Right lobe of liver (tissue), 6 donors: ENCODE measurements at regions not wholly inside any gene's neighbourhood (a gene's known extent, or its start where the extent isn't known, plus 50 kb on each side); places are given as distances from the start of the nearest gene placed in this dataset.

Source experiments
- ATAC-seq, 4 donors: fragments of 200-7000 bp; cut with Tn5 transposase; one replicate each; pipeline ENCODE4 v1.9.1; 2020; ENCODE audit warnings: mild to moderate bottlenecking in 4 of 4, moderate library complexity in 4 of 4
- DNase-seq, 3 donors: peaks; one replicate each; pipeline ENCODE4 v3.0.0-alpha.2; 2020
- H3K27ac ChIP-seq, 3 donors: fragments of 200-600 bp; one replicate each; pipeline ENCODE4 v1.8.0; 2022
- H3K27me3 ChIP-seq, 2 donors: fragments of 200-600 bp; one replicate each; pipeline ENCODE4 v1.8.0; 2022
- H3K36me3 ChIP-seq, 4 donors: fragments of 200-600 bp; sonication (generic) in 1 of 4; one replicate each; pipeline versions ENCODE4 v1.5.1 to v1.8.0; 2017 to 2022; ENCODE audit warnings: control low read depth in 1 of 4
- H3K4me1 ChIP-seq, 4 donors: fragments of 200-600 bp; sonication (generic) in 1 of 4; one replicate each; pipeline versions ENCODE4 v1.5.1 to v1.8.0; 2017 to 2022; ENCODE audit warnings: control low read depth in 1 of 4
- H3K4me3 ChIP-seq, 3 donors: fragments of 200-600 bp; one replicate each; pipeline ENCODE4 v1.8.0; 2022
- H3K9me3 ChIP-seq, 4 donors: fragments of 200-600 bp; sonication (generic) in 1 of 4; one replicate each; pipeline versions ENCODE4 v1.5.1 to v1.8.0; 2017 to 2022; ENCODE audit warnings: control low read depth in 1 of 4
- CTCF ChIP-seq, 4 donors: fragments of 200-600 bp in 3 of 4; fragments of 450-650 bp in 1 of 4; IDR thresholded peaks; one replicate each; pipeline versions ENCODE4 v1.5.1 to v1.8.0; 2016 to 2022; ENCODE audit warnings: antibody characterized with exemption in 4 of 4, mild to moderate bottlenecking in 2 of 4
- POLR2A ChIP-seq: fragments of 450-650 bp; IDR thresholded peaks from one replicate; pipeline ENCODE4 v1.6.1; 2017; ENCODE audit warnings: antibody characterized with exemption, mild to moderate bottlenecking
- WGBS: methylation state at CpG from one replicate; pipeline ENCODE4 v1.1.6; 2018; ENCODE audit warnings: low coverage, low lambda C conversion rate; ENCODE audit not compliant: insufficient coverage; ENCODE audit errors: missing lambda C conversion rate; 5-methylcytosine and 5-hydroxymethylcytosine counted together
- intact Hi-C, 2 donors: fragments of 100-400 bp; cut with DNase I; formaldehyde crosslinking; loops; one replicate each; pipeline versions ENCODE4 v1.11.2 to v1.14.1; 2022
- donor health status: DM: no; HTN: yes; CAD: no.
- donor health status: DM: no; HTN: no; CAD: no.
- donor health status: DM: no; HTN: no; CAD: no.
- donor health status: DM: no; HTN: yes; CAD: no.
- donor health status: DM: no; HTN: yes; CAD: no.

- intact Hi-C loops = no loop called here
- no peaks in the 10 kb centered on the region for H3K9me3 ChIP-seq
- no peak for DNase-seq
- no peaks in the 10 kb centered on the region for H3K27me3 ChIP-seq
- TF ChIP-seq POLR2A (no peak), CTCF (IDR thresholded peaks at IDR 0.05) (no peak)
- H3K36me3 ChIP-seq = no peaks in the 10 kb centered on the region
- WGBS = 30% methylated on average over 3 of the region's 3 CpGs
- no peak overlapping the region for H3K27ac ChIP-seq
- H3K4me3 ChIP-seq = no peak overlapping the region
- ATAC-seq = no peak
- no peaks in the 10 kb centered on the region for H3K4me1 ChIP-seq
These were observed 331.5 kb downstream of the PRDM2 start for GRCh38 chr1:14031461-14031860.

GRCh38 chr1:14034506-14034905 lies 334.5 kb downstream of the PRDM2 start:
- Histone ChIP-seq H3K4me1 (no peaks in the 10 kb centered on the region), H3K27ac (no peak overlapping the region), H3K27me3 (no peaks in the 10 kb centered on the region), H3K9me3 (no peaks in the 10 kb centered on the region), H3K36me3 (no peaks in the 10 kb centered on the region), H3K4me3 (no peak overlapping the region)
- intact Hi-C loops = no loop called here
- no peak for DNase-seq
- TF ChIP-seq CTCF (IDR thresholded peaks at IDR 0.05) = no peak
- no peak for TF ChIP-seq POLR2A
- 46% methylated on average over 4 of the region's 5 CpGs for WGBS
- no peak for ATAC-seq

GRCh38 chr1:14037101-14037847 lies 337.3 kb downstream of the PRDM2 start:
- WGBS = 52% methylated on average over 4 of the region's 6 CpGs
- ATAC-seq = no peak
- Histone ChIP-seq H3K4me1 (no peaks in the 10 kb centered on the region), H3K27ac (no peak overlapping the region), H3K27me3 (no peaks in the 10 kb centered on the region), H3K36me3 (no peaks in the 10 kb centered on the region), H3K4me3 (no peak overlapping the region), H3K9me3 (no peaks in the 10 kb centered on the region)
- intact Hi-C loops = no loop called here
- TF ChIP-seq CTCF (IDR thresholded peaks at IDR 0.05) (no peak), POLR2A (no peak)
- DNase-seq = no peak

- DNase-seq (no peak), ATAC-seq (no peak)
- no peak overlapping the region for H3K4me3 ChIP-seq
- no peaks in the 10 kb centered on the region for H3K27me3 ChIP-seq
- no peaks in the 10 kb centered on the region for H3K4me1 ChIP-seq
- 33% methylated on average over 10 of the region's 11 CpGs for WGBS
- no peaks in the 10 kb centered on the region for H3K9me3 ChIP-seq
- TF ChIP-seq POLR2A (no peak), CTCF (IDR thresholded peaks at IDR 0.05) (no peak)
- no peaks in the 10 kb centered on the region for H3K36me3 ChIP-seq
- H3K27ac ChIP-seq = no peak overlapping the region
- intact Hi-C loops = no loop called here
These were observed 339.8 kb downstream of the PRDM2 start for GRCh38 chr1:14039582-14040430.
